OCI-LY1 (cell line): ENCODE measurements at regions not wholly inside any gene's neighbourhood (a gene's known extent, or its start where the extent isn't known, plus 50 kb on each side); places are given as distances from the start of the nearest gene placed in this dataset.

Experiments
- H2AFZ ChIP-seq: fragments of 200-600 bp; sonication (generic), shearing (Covaris generic); 2 replicates; pipeline ENCODE4 v1.6.0; 2014; ENCODE audit warnings: antibody characterized with exemption, mild to moderate bottlenecking, low read length
- H3F3A ChIP-seq: fragments of 200-600 bp; sonication (generic), shearing (Covaris generic); 2 replicates; pipeline ENCODE4 v1.6.0; 2014; ENCODE audit warnings: mild to moderate bottlenecking, antibody characterized with exemption, low read length, moderate library complexity; ENCODE audit not compliant: insufficient read depth
- H3K27ac ChIP-seq: fragments of 200-600 bp; sonication (generic); 2 replicates; pipeline ENCODE4 v1.5.1; 2014; ENCODE audit warnings: low read length, mixed run types, mild to moderate bottlenecking, low read depth; ENCODE audit not compliant: poor library complexity, severe bottlenecking
- H3K27me3 ChIP-seq: fragments of 200-600 bp; sonication (generic); 2 replicates; pipeline ENCODE4 v1.6.0; 2014; ENCODE audit warnings: antibody characterized with exemption, mild to moderate bottlenecking, low read length, moderate library complexity; ENCODE audit not compliant: insufficient read depth
- H3K36me3 ChIP-seq: fragments of 200-600 bp; sonication (generic); 2 replicates; pipeline ENCODE4 v1.6.1; 2014; ENCODE audit warnings: mild to moderate bottlenecking, antibody characterized with exemption, low read length, moderate library complexity, mixed read lengths; ENCODE audit not compliant: insufficient read depth
- H3K4me1 ChIP-seq: fragments of 200-600 bp; sonication (generic); 2 replicates; pipeline ENCODE4 v1.5.1; 2014; ENCODE audit warnings: mild to moderate bottlenecking, low read length, moderate library complexity; ENCODE audit not compliant: insufficient read depth, severe bottlenecking
- H3K4me2 ChIP-seq: fragments of 200-600 bp; sonication (generic), shearing (Covaris generic); 2 replicates; pipeline ENCODE4 v1.6.1; 2014; ENCODE audit warnings: low read length
- H3K4me3 ChIP-seq: fragments of 200-600 bp; sonication (generic); 2 replicates; pipeline ENCODE4 v1.5.1; 2014; ENCODE audit warnings: low read length, low read depth, mild to moderate bottlenecking, mixed read lengths; ENCODE audit not compliant: poor library complexity, severe bottlenecking
- H3K79me2 ChIP-seq: fragments of 200-600 bp; shearing (Covaris generic); 2 replicates; pipeline ENCODE4 v1.6.1; 2016; ENCODE audit warnings: mixed run types, low read length, mixed read lengths; ENCODE audit not compliant: insufficient read depth
- H3K9ac ChIP-seq: fragments of 200-600 bp; sonication (generic), shearing (Covaris generic); 2 replicates; pipeline ENCODE4 v1.6.1; 2014; ENCODE audit warnings: mild to moderate bottlenecking, low read length, mixed read lengths
- H3K9me2 ChIP-seq: fragments of 200-600 bp; sonication (generic), shearing (Covaris generic); 2 replicates; pipeline ENCODE4 v1.6.1; 2014; ENCODE audit warnings: low read depth, mild to moderate bottlenecking, low read length, mixed read lengths
- H3K9me3 ChIP-seq: fragments of 200-600 bp; shearing (Covaris generic); 2 replicates; pipeline ENCODE4 v1.6.1; 2014; ENCODE audit warnings: low read length, mixed read lengths
- H4K20me1 ChIP-seq: fragments of 200-600 bp; sonication (generic), shearing (Covaris generic); 2 replicates; pipeline ENCODE4 v1.6.0; 2016; ENCODE audit warnings: mild to moderate bottlenecking, low read length; ENCODE audit not compliant: insufficient read depth
- CTCF ChIP-seq: fragments of 200-600 bp; sonication (generic), shearing (Covaris generic); IDR thresholded peaks from 2 replicates; pipeline ENCODE4 v1.5.1; 2017; ENCODE audit warnings: mild to moderate bottlenecking, antibody characterized with exemption, low read length, moderate library complexity, mixed read lengths
- EZH2 ChIP-seq: fragments of 200-600 bp; sonication (generic), shearing (Covaris generic); IDR thresholded peaks from 2 replicates; pipeline ENCODE4 v1.8.0; 2017; ENCODE audit warnings: borderline replicate concordance, mixed run types, mild to moderate bottlenecking, antibody characterized with exemption, low read length, moderate library complexity, mixed read lengths

DNA sequence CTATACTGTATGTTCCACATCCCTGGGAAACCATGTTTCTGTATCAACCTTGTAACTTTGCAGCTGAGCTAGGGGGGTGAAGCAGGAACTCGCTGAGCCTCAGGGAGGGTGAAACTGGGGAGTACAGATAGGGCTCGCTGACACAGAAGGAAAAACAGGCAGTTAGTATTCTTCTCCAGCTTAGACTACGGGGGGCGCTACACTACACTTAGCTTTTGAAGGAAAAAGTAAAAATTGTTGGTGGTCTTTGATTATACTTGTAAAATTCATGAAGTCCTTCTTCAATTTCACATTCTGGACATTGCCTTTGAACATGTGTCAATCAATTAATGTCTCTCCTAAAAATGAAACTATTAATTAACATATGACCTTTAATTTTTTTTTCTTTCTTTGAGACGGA lies 73.5 kb upstream of the RGMA start:
- H3K36me3 ChIP-seq: no peaks in the 10 kb centered on the region
- no peak overlapping the region for H3K4me2 ChIP-seq
- TF ChIP-seq CTCF (no peak), EZH2 (no peak)
- H3K9ac ChIP-seq: no peak overlapping the region
- no peaks in the 10 kb centered on the region for H3K27me3 ChIP-seq
- H3K4me3 ChIP-seq: no peak overlapping the region
- H2AFZ ChIP-seq: no peak overlapping the region
- H3F3A ChIP-seq: no peaks in the 10 kb centered on the region
- H3K79me2 ChIP-seq: no peaks in the 10 kb centered on the region
- H3K9me2 ChIP-seq: no peaks in the 10 kb centered on the region
- no peaks in the 10 kb centered on the region for H4K20me1 ChIP-seq
- H3K4me1 ChIP-seq: no peaks in the 10 kb centered on the region
- no peaks in the 10 kb centered on the region for H3K9me3 ChIP-seq
- H3K27ac ChIP-seq: no peak overlapping the region

- no peaks in the 10 kb centered on the region for H4K20me1 ChIP-seq
- H3K27me3 ChIP-seq: no peaks in the 10 kb centered on the region
- no peak overlapping the region for H2AFZ ChIP-seq
- no peak overlapping the region for H3K27ac ChIP-seq
- no peak for TF ChIP-seq EZH2
- TF ChIP-seq CTCF: no peak
- no peaks in the 10 kb centered on the region for H3F3A ChIP-seq
- no peak overlapping the region for H3K9ac ChIP-seq
- H3K4me1 ChIP-seq: no peaks in the 10 kb centered on the region
- no peaks in the 10 kb centered on the region for H3K79me2 ChIP-seq
- H3K9me3 ChIP-seq: no peaks in the 10 kb centered on the region
- no peak overlapping the region for H3K4me3 ChIP-seq
- H3K36me3 ChIP-seq: no peaks in the 10 kb centered on the region
- no peak overlapping the region for H3K4me2 ChIP-seq
- no peaks in the 10 kb centered on the region for H3K9me2 ChIP-seq
Observed at GRCh38 chr15:93159930-93160329, 70.9 kb upstream of the RGMA start.

DNA sequence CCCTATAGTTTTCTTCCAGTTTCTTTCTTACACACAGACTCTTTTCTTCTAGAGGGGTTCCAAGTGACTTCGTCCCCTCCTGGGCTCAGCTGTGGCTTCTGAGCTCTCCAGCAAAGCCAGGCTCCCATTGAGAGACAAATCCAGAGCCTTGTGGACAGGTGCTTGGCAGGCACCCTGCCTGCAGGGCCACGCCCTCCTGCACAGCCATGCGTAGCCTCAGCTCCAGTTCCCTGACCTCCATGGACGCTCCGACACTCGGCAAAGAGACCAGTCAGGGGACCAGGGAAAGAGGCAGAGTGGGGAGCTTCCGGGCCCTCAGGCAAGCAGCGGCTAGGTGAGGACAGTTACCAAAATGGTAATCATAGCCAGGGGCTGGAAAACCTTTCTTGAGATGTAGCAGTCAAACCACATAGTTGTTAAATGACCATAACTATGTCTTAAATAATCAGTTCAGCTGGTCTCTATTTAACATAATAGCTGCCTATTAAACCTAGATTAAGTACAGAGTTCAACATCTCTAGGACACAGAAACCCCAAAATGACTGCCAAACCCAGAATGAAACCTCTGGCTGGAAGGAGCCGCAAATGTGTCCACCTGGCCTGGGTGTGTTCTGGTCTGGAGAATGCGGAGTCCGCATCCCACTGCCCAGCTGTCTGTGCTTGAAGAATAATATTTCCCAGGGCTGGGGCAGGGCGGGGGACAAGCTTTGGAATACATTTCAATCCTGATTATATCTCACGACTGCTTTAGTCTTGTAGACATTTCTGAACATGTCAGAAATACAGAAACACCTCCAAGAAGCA lies 69.3 kb upstream of the RGMA start:
- TF ChIP-seq CTCF (no peak), EZH2 (no peak)
- no peak overlapping the region for H3K27ac ChIP-seq

More for the DNA sequence above, 69.3 kb upstream of the RGMA start:
- no peaks in the 10 kb centered on the region for H3K79me2 ChIP-seq
- no peaks in the 10 kb centered on the region for H3K9me3 ChIP-seq
- no peaks in the 10 kb centered on the region for H3F3A ChIP-seq
- no peaks in the 10 kb centered on the region for H3K27me3 ChIP-seq
- no peak overlapping the region for H2AFZ ChIP-seq
- H4K20me1 ChIP-seq: no peaks in the 10 kb centered on the region
- no peaks in the 10 kb centered on the region for H3K4me1 ChIP-seq
- no peaks in the 10 kb centered on the region for H3K36me3 ChIP-seq
- H3K9ac ChIP-seq: no peak overlapping the region
- H3K9me2 ChIP-seq: no peaks in the 10 kb centered on the region
- H3K4me2 ChIP-seq: no peak overlapping the region
- no peak overlapping the region for H3K4me3 ChIP-seq
